GM12865 (cell line): ENCODE measurements at regions not wholly inside any gene's neighbourhood (a gene's known extent, or its start where the extent isn't known, plus 50 kb on each side); places are given as distances from the start of the nearest gene placed in this dataset.

Experiments
- DNase-seq: peaks from one replicate; pipeline ENCODE4 v3.0.0; 2010; ENCODE audit warnings: low read depth
- H3K4me3 ChIP-seq: 2 replicates; pipeline ENCODE4 v1.5.1; 2011; ENCODE audit warnings: mild to moderate bottlenecking, low read depth, low read length, control low read depth
- TF ChIP-seq, protein P1 (sequence below): IDR thresholded peaks from 2 replicates; pipeline ENCODE4 v1.5.1; 2011; ENCODE audit warnings: low read length, control low read depth, low read depth, inconsistent platforms; ENCODE audit not compliant: insufficient read depth; ENCODE audit errors: missing control alignments

DNA sequence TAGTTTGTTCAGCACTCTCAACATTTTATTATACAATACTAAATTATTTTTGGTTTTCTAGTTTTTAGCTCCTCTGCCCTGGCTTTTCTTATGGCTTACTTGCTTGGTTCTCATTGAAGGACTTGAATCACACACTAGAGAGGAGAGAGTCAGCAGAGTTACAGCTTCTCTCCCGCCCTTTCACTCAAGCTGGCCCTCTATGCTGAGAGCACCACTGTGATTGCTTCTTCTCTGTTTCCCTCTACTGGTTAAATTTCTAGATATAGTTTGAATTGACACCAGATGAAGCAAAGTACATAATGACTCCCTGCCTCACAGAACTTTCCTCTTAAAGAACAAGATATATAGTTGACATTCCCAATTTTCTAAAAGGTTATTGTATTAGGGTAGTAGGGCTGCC is 767.3 kb upstream of the SORCS1 start:
- TF ChIP-seq, protein P1, sequence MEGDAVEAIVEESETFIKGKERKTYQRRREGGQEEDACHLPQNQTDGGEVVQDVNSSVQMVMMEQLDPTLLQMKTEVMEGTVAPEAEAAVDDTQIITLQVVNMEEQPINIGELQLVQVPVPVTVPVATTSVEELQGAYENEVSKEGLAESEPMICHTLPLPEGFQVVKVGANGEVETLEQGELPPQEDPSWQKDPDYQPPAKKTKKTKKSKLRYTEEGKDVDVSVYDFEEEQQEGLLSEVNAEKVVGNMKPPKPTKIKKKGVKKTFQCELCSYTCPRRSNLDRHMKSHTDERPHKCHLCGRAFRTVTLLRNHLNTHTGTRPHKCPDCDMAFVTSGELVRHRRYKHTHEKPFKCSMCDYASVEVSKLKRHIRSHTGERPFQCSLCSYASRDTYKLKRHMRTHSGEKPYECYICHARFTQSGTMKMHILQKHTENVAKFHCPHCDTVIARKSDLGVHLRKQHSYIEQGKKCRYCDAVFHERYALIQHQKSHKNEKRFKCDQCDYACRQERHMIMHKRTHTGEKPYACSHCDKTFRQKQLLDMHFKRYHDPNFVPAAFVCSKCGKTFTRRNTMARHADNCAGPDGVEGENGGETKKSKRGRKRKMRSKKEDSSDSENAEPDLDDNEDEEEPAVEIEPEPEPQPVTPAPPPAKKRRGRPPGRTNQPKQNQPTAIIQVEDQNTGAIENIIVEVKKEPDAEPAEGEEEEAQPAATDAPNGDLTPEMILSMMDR = no peak
- no peak overlapping the region for H3K4me3 ChIP-seq
- DNase-seq = no peak

DNA sequence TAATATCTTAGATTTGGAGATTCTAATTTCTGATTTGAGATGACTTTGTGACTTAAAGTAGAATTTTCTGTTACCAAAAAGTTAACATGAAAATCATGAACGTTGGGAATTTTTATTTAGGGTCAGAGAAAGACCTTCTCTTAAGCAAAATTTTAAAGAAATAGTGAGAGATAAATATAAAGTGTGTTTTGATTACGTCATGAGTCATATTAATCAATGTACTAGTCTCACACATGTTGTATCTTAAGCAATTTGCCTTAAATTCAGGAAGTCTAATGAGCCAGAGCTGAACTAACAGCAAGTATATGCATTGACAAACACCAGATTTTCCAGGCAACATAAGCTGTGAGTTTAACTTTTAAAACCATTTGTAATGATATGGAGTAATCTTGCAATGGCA is 765.5 kb upstream of the SORCS1 start:
- H3K4me3 ChIP-seq = no peak overlapping the region
- TF ChIP-seq, protein P1 = no peak
- no peak for DNase-seq

DNA sequence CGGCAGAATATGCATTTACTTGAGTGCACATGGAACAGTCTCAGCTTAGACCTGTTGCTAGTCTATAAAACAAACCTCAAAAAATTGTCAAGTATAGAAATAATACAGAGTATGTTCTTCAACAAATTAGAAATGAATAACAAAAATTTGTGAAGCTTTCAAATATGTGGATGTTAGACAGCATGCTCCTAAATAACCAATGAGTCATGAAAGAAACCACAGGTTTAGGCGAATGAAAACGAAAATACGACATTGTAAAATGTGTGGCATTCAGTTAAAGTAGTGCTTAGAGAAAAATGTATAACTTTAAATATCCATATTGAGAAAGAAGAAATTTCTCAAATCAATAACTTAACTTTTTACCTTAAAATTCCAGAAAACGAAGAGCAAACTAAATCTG is 760.0 kb upstream of the SORCS1 start:
- no peak for DNase-seq
- TF ChIP-seq, protein P1 = no peak

DNA sequence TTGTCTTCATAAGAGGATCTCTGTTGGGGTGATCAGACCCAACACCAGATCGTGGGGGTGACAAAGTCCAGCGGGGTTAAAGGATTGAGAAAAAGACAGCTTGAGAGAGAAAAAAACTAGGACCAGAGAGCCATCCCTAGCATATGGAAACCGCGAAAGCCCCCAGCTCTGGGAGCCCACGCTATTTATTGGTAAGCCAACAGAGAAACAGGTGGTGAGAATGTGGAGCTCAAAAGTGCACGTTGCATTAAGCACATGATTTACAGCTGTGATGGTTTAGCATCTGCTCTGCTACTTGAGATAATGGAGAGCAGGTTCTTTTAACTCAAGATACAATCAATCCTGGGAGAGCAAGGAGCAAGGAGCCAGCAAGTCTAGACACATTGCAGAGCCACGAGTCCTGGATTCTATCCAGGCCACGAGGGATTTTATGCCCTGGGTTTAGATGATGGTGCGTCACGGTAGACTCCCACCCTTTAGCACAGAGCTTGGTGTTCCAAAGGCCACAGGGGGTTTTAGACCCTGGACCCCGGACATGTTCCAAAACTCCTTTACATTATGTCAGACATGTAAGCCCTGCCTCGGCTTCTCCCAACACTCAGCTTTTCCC is 755.2 kb upstream of the SORCS1 start:
- no peak for DNase-seq
- no peak overlapping the region for H3K4me3 ChIP-seq
- TF ChIP-seq, protein P1 = no peak

More for the DNA sequence above, 760.0 kb upstream of the SORCS1 start:
- no peak overlapping the region for H3K4me3 ChIP-seq

DNA sequence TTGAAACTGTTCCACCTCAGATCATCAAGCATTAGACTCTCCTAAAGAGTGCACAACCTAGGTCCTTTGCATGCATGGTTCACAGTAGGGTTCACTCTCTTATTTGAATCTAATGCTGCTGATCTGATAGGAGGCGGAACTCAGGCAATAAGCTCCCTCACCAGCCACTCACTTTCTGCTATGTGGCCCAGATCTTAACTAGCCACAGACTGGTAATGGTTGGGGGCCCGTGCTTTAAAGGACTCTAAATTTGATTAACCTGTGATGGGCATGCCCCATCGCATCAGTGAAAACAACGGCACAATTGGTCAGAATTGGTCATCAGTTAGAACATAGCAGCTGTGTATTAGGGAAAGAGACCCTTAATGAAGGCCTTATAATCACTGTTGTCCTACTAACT is 753.7 kb upstream of the SORCS1 start:
- TF ChIP-seq, protein P1 = no peak
- no peak for DNase-seq
- H3K4me3 ChIP-seq = no peak overlapping the region

DNA sequence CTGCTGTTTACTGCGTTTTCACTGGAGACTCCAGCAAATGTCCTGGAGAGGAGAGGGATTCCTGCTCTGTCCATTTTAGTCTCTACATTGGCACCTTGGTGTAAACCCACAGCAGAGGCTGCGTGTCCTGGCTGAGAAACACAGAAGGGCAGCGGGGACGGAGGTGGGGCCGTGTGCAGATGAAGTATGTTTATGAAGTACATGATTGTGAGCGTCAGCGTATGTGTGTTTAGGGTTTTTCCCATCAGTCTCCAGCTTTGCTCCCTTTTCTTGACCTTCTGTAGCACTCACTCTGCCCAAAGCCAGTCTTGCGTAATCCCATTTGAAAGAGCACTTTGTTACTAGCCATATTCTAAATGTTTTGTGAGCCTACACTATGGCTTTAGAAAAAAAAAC is 750.7 kb upstream of the SORCS1 start:
- H3K4me3 ChIP-seq = no peak overlapping the region
- TF ChIP-seq, protein P1 = no peak
- no peak for DNase-seq
